ENCODE measurements at regions not wholly inside any gene's neighbourhood (a gene's known extent, or its start where the extent isn't known, plus 50 kb on each side); places are given as distances from the start of the nearest gene placed in this dataset.
A peak's percentile ranks its signal among the peaks of the same experiment; 100 is the strongest.

- no peaks in the 10 kb centered on the region for H3K79me2 ChIP-seq (ENCODE audit: insufficient read depth, low read depth)
- no peak overlapping the region for H3K9ac ChIP-seq
- H2AFZ ChIP-seq (ENCODE audit: low read depth) = peak overlapping the region; percentile 81; the same call in 1 of the 2 replicates
- peak overlapping the region; percentile 33 for H3K4me3 ChIP-seq (IDR thresholded peaks at IDR 0.05; ENCODE audit: insufficient read depth, low read depth, low read length)
- no peaks in the 10 kb centered on the region for H4K20me1 ChIP-seq (ENCODE audit: insufficient read depth)
- TF ChIP-seq, protein P1, sequence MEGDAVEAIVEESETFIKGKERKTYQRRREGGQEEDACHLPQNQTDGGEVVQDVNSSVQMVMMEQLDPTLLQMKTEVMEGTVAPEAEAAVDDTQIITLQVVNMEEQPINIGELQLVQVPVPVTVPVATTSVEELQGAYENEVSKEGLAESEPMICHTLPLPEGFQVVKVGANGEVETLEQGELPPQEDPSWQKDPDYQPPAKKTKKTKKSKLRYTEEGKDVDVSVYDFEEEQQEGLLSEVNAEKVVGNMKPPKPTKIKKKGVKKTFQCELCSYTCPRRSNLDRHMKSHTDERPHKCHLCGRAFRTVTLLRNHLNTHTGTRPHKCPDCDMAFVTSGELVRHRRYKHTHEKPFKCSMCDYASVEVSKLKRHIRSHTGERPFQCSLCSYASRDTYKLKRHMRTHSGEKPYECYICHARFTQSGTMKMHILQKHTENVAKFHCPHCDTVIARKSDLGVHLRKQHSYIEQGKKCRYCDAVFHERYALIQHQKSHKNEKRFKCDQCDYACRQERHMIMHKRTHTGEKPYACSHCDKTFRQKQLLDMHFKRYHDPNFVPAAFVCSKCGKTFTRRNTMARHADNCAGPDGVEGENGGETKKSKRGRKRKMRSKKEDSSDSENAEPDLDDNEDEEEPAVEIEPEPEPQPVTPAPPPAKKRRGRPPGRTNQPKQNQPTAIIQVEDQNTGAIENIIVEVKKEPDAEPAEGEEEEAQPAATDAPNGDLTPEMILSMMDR (conservative IDR thresholded peaks at IDR 0.05; ENCODE audit: low read depth, low read length) = no peak
- peak overlapping the region; percentile 13; the same call in 1 of the 2 replicates for H3K4me2 ChIP-seq
- H3K36me3 ChIP-seq (ENCODE audit: insufficient read depth) = no peaks in the 10 kb centered on the region
- H3K27me3 ChIP-seq (ENCODE audit: insufficient read depth, low read depth) = peaks cover 10% of the 10 kb centered on the region; the same call in 1 of the 2 replicates
- no peak overlapping the region for H3K27ac ChIP-seq
- H3K4me1 ChIP-seq (ENCODE audit: low read depth, poor library complexity, severe bottlenecking) = peaks cover 11% of the 10 kb centered on the region
Measured at GRCh38 chr7:128167791-128168666, 73.0 kb upstream of the LEP start.

- Histone ChIP-seq H3K27ac (no peak overlapping the region), H3K27me3 (ENCODE audit: insufficient read depth, low read depth) (peaks cover 10% of the 10 kb centered on the region; the same call in 1 of the 2 replicates), H3K9ac (no peak overlapping the region), H3K4me2 (no peak overlapping the region), H3K79me2 (ENCODE audit: insufficient read depth, low read depth) (no peaks in the 10 kb centered on the region), H3K36me3 (ENCODE audit: insufficient read depth) (no peaks in the 10 kb centered on the region), H3K4me1 (ENCODE audit: low read depth, poor library complexity, severe bottlenecking) (peaks cover 13% of the 10 kb centered on the region), H3K4me3 (IDR thresholded peaks at IDR 0.05; ENCODE audit: insufficient read depth, low read depth, low read length) (no peak overlapping the region), H4K20me1 (ENCODE audit: insufficient read depth) (no peaks in the 10 kb centered on the region), H2AFZ (ENCODE audit: low read depth) (no peak overlapping the region)
- TF ChIP-seq, protein P1 (conservative IDR thresholded peaks at IDR 0.05; ENCODE audit: low read depth, low read length) = no peak
Measured at GRCh38 chr7:128168667-128169210, 72.3 kb upstream of the LEP start.

DNA sequence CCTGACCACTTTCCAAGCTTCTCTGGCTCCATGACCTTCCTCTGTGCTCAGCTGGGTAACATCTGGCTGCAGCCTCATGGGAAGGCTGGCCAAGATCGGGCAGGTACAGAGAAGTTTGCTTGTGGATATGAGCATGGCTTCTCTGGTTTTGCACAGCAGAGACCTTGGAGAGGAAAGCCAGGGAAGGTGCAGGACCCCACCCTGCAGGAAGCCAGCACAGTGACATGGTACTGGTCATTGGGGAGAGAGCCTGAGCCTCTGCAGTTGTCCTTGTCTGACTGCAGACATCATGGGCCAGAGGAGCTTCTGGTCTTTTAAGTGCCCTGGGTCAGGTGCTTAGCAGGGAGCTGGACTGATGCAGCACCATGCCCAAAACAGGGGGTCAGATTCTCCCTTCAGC lies 70.6 kb upstream of the LEP start:
- Histone ChIP-seq H3K27me3 (ENCODE audit: insufficient read depth, low read depth) (peaks cover 10% of the 10 kb centered on the region; the same call in 1 of the 2 replicates), H3K79me2 (ENCODE audit: insufficient read depth, low read depth) (no peaks in the 10 kb centered on the region), H4K20me1 (ENCODE audit: insufficient read depth) (no peaks in the 10 kb centered on the region), H3K4me2 (no peak overlapping the region), H2AFZ (ENCODE audit: low read depth) (no peak overlapping the region), H3K9ac (no peak overlapping the region), H3K4me1 (ENCODE audit: low read depth, poor library complexity, severe bottlenecking) (peaks cover 13% of the 10 kb centered on the region), H3K36me3 (ENCODE audit: insufficient read depth) (no peaks in the 10 kb centered on the region), H3K27ac (no peak overlapping the region), H3K4me3 (IDR thresholded peaks at IDR 0.05; ENCODE audit: insufficient read depth, low read depth, low read length) (no peak overlapping the region)
- TF ChIP-seq, protein P1 (conservative IDR thresholded peaks at IDR 0.05; ENCODE audit: low read depth, low read length) = no peak

GRCh38 chr7:128171342-128171918 lies 69.6 kb upstream of the LEP start:
- no peaks in the 10 kb centered on the region for H3K36me3 ChIP-seq (ENCODE audit: insufficient read depth)
- H3K4me2 ChIP-seq = no peak overlapping the region
- TF ChIP-seq, protein P1 (conservative IDR thresholded peaks at IDR 0.05; ENCODE audit: low read depth, low read length) = no peak
- no peaks in the 10 kb centered on the region for H3K79me2 ChIP-seq (ENCODE audit: insufficient read depth, low read depth)
- peaks cover 10% of the 10 kb centered on the region; the same call in 1 of the 2 replicates for H3K27me3 ChIP-seq (ENCODE audit: insufficient read depth, low read depth)
- no peaks in the 10 kb centered on the region for H4K20me1 ChIP-seq (ENCODE audit: insufficient read depth)
- no peak overlapping the region for H3K4me3 ChIP-seq (IDR thresholded peaks at IDR 0.05; ENCODE audit: insufficient read depth, low read depth, low read length)
- no peak overlapping the region for H3K9ac ChIP-seq
- no peak overlapping the region for H2AFZ ChIP-seq (ENCODE audit: low read depth)
- H3K27ac ChIP-seq = no peak overlapping the region
- H3K4me1 ChIP-seq (ENCODE audit: low read depth, poor library complexity, severe bottlenecking) = peaks cover 13% of the 10 kb centered on the region

All from KMS-11 (cell line).